ENCODE measurements at regions not wholly inside any gene's neighbourhood (a gene's known extent, or its start where the extent isn't known, plus 50 kb on each side); places are given as distances from the start of the nearest gene placed in this dataset.

- no peaks in the 10 kb centered on the region for H3K36me3 ChIP-seq
- no peaks in the 10 kb centered on the region for H3K9me3 ChIP-seq
- H3K27ac ChIP-seq (replicated peaks in 1 of 4): no peak overlapping the region
- no peak for TF ChIP-seq POLR2AphosphoS5 (IDR thresholded peaks at IDR 0.05)
- TF ChIP-seq, protein P1, sequence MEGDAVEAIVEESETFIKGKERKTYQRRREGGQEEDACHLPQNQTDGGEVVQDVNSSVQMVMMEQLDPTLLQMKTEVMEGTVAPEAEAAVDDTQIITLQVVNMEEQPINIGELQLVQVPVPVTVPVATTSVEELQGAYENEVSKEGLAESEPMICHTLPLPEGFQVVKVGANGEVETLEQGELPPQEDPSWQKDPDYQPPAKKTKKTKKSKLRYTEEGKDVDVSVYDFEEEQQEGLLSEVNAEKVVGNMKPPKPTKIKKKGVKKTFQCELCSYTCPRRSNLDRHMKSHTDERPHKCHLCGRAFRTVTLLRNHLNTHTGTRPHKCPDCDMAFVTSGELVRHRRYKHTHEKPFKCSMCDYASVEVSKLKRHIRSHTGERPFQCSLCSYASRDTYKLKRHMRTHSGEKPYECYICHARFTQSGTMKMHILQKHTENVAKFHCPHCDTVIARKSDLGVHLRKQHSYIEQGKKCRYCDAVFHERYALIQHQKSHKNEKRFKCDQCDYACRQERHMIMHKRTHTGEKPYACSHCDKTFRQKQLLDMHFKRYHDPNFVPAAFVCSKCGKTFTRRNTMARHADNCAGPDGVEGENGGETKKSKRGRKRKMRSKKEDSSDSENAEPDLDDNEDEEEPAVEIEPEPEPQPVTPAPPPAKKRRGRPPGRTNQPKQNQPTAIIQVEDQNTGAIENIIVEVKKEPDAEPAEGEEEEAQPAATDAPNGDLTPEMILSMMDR (IDR thresholded peaks at IDR 0.05): no peak
- no peak for TF ChIP-seq EP300 (IDR thresholded peaks at IDR 0.05)
- no peak for TF ChIP-seq POLR2A (IDR thresholded peaks at IDR 0.05; ENCODE audit: low read depth)
- WGBS: 78% methylated on average over 2 of the region's 2 CpGs
- no peaks in the 10 kb centered on the region for H3K27me3 ChIP-seq
- DNase-seq (ENCODE audit: extremely low spot score): no peak
- H3K4me3 ChIP-seq: no peak overlapping the region
- no peaks in the 10 kb centered on the region for H3K4me1 ChIP-seq
- intact Hi-C loops (cut with DNase I): no loop called here
Measured at GRCh38 chr13:73508841-73509240, 450.0 kb downstream of the KLF5 start.

GRCh38 chr13:73505376-73505890 lies 446.6 kb downstream of the KLF5 start:
- intact Hi-C loops (cut with DNase I): no loop called here
- Histone ChIP-seq H3K4me1 (no peaks in the 10 kb centered on the region), H3K9me3 (no peaks in the 10 kb centered on the region), H3K4me3 (no peak overlapping the region), H3K27me3 (no peaks in the 10 kb centered on the region), H3K27ac (replicated peaks in 1 of 4) (no peak overlapping the region), H3K36me3 (no peaks in the 10 kb centered on the region)
- TF ChIP-seq EP300 (IDR thresholded peaks at IDR 0.05): no peak
- TF ChIP-seq POLR2A (IDR thresholded peaks at IDR 0.05; ENCODE audit: low read depth): no peak
- TF ChIP-seq, protein P1 (IDR thresholded peaks at IDR 0.05): no peak
- no peak for DNase-seq (ENCODE audit: extremely low spot score)
- 61% methylated on average over 5 of the region's 5 CpGs for WGBS

DNA sequence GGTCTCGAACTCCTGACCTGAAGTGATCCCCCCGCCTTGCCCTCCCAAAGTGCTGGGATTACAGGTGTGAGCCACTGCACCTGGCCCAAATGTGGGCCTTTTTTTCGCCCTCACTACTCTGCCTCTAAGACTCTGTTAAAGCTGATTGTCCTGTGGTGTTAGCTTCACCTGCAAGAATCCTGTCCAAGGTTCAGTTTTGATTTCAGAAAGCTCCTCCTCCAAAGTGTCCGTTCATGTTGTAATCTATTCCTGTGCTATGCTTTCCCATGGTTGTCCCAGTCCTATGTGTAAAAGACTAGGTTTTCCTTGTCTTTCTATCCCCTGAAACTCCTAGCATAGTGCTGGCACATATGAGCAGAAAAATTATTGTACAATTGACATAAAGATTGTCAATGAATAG lies 440.9 kb downstream of the KLF5 start:
- intact Hi-C loops (cut with DNase I): no loop called here
- H3K9me3 ChIP-seq: no peaks in the 10 kb centered on the region
- TF ChIP-seq EP300 (IDR thresholded peaks at IDR 0.05) (no peak), POLR2A (IDR thresholded peaks at IDR 0.05; ENCODE audit: low read depth) (no peak), POLR2AphosphoS5 (IDR thresholded peaks at IDR 0.05) (no peak)
- TF ChIP-seq, protein P1 (IDR thresholded peaks at IDR 0.05): no peak
- no peak overlapping the region for H3K27ac ChIP-seq (replicated peaks in 1 of 4)
- 94% methylated on average over 4 of the region's 4 CpGs for WGBS
- no peak for DNase-seq (ENCODE audit: extremely low spot score)
- no peaks in the 10 kb centered on the region for H3K27me3 ChIP-seq
- H3K4me1 ChIP-seq: no peaks in the 10 kb centered on the region
- no peak overlapping the region for H3K4me3 ChIP-seq
- no peaks in the 10 kb centered on the region for H3K36me3 ChIP-seq

GRCh38 chr13:73497430-73497829 lies 438.6 kb downstream of the KLF5 start:
- H3K36me3 ChIP-seq: no peaks in the 10 kb centered on the region
- no peaks in the 10 kb centered on the region for H3K27me3 ChIP-seq
- WGBS: 95% methylated on average over 5 of the region's 5 CpGs
- intact Hi-C loops (cut with DNase I): no loop called here
- no peak for DNase-seq (ENCODE audit: extremely low spot score)
- no peak overlapping the region for H3K27ac ChIP-seq (replicated peaks in 1 of 4)
- H3K4me3 ChIP-seq: no peak overlapping the region
- TF ChIP-seq EP300 (IDR thresholded peaks at IDR 0.05): no peak
- TF ChIP-seq, protein P1 (IDR thresholded peaks at IDR 0.05): no peak
- TF ChIP-seq POLR2AphosphoS5 (IDR thresholded peaks at IDR 0.05): no peak
- no peak for TF ChIP-seq POLR2A (IDR thresholded peaks at IDR 0.05; ENCODE audit: low read depth)
- no peaks in the 10 kb centered on the region for H3K4me1 ChIP-seq
- no peaks in the 10 kb centered on the region for H3K9me3 ChIP-seq

DNA sequence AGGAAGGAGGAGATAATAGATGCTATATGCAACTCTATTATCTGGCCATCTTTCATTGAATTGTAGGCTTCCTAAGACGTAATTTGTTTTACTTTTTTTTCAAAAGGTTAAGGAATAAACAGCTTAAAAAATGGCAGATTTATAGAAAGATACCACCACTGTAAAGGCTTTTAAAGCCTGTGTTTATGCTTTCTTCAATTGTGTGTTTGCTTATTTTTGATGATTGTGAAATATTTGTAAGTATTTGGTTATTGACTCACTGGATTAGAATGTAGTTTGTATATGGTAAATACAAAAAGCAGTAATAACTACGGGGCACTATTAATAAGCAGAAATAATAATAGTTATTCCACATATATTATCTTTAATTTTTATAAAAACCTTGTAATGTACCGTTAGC lies 437.9 kb downstream of the KLF5 start:
- no peak overlapping the region for H3K27ac ChIP-seq (replicated peaks in 1 of 4)
- H3K9me3 ChIP-seq: no peaks in the 10 kb centered on the region
- TF ChIP-seq POLR2A (IDR thresholded peaks at IDR 0.05; ENCODE audit: low read depth) (no peak), EP300 (IDR thresholded peaks at IDR 0.05) (no peak)
- intact Hi-C loops (cut with DNase I): no loop called here
- H3K36me3 ChIP-seq: no peaks in the 10 kb centered on the region
- no peak overlapping the region for H3K4me3 ChIP-seq
- H3K27me3 ChIP-seq: no peaks in the 10 kb centered on the region
- no peak for DNase-seq (ENCODE audit: extremely low spot score)
- WGBS: 86% methylated on average over 3 of the region's 3 CpGs
- no peaks in the 10 kb centered on the region for H3K4me1 ChIP-seq

All from esophagus muscularis mucosa (tissue), 4 donors.